Tibial nerve (tissue), 4 donors: ENCODE measurements at regions not wholly inside any gene's neighbourhood (a gene's known extent, or its start where the extent isn't known, plus 50 kb on each side); places are given as distances from the start of the nearest gene placed in this dataset.
"Not testable (repeated sequence)": the region's sequence is repeated elsewhere in the genome, so short reads cannot be mapped to it uniquely, and the experiment has no call there.

Source experiments
- DNase-seq, 2 donors: peaks; one replicate each; pipeline ENCODE4 v3.0.0-alpha.2; 2019; ENCODE audit warnings: low spot score in 2 of 2
- H3K27ac ChIP-seq, 4 donors: fragments of 200-600 bp; sonication (generic) in 3 of 4; one replicate each; pipeline ENCODE4 v1.5.1; 2017 to 2019; ENCODE audit warnings: mild to moderate bottlenecking in 1 of 4
- H3K27me3 ChIP-seq, 2 donors: fragments of 200-600 bp; sonication (generic) in 1 of 2; one replicate each; pipeline versions ENCODE4 v1.5.1 to v1.6.0; 2017 to 2019
- H3K36me3 ChIP-seq, 3 donors: fragments of 200-600 bp; sonication (generic); one replicate each; pipeline ENCODE4 v1.5.1; 2018 to 2019
- H3K4me1 ChIP-seq, 4 donors: fragments of 200-600 bp; sonication (generic) in 3 of 4; one replicate each; pipeline ENCODE4 v1.5.1; 2017 to 2019
- H3K4me3 ChIP-seq, 4 donors: fragments of 200-600 bp; sonication (generic) in 3 of 4; one replicate each; pipeline ENCODE4 v1.5.1; 2017 to 2019; ENCODE audit warnings: mild to moderate bottlenecking in 1 of 4, moderate library complexity in 1 of 4
- H3K9me3 ChIP-seq, 4 donors: fragments of 200-600 bp; sonication (generic) in 3 of 4; one replicate each; pipeline ENCODE4 v1.5.1; 2017 to 2019
- EP300 ChIP-seq, 2 donors: sonication (generic); formaldehyde crosslinking; IDR thresholded peaks; one replicate each; pipeline ENCODE4 v1.6.1; 2017; ENCODE audit warnings: antibody characterized with exemption in 2 of 2, mild to moderate bottlenecking in 1 of 2
- POLR2A ChIP-seq, 2 donors: fragments of 450-650 bp; IDR thresholded peaks; one replicate each; pipeline ENCODE4 v1.6.1; 2017; ENCODE audit warnings: antibody characterized with exemption in 2 of 2, mild to moderate bottlenecking in 2 of 2, moderate library complexity in 2 of 2
- WGBS, 2 donors: methylation state at CpG; one replicate each; pipeline ENCODE4 v1.1.5; 2018; 5-methylcytosine and 5-hydroxymethylcytosine counted together
- TF ChIP-seq, protein P1 (sequence below), 5 experiments: fragments of 200-600 bp in 3 of 5; fragments of 450-650 bp in 2 of 5; sonication (generic) in 3 of 5; IDR thresholded peaks; one replicate each; pipeline ENCODE4 v1.5.1; 2016 to 2019; ENCODE audit warnings: antibody characterized with exemption in 5 of 5, mild to moderate bottlenecking in 3 of 5, moderate library complexity in 2 of 5

- TF ChIP-seq, protein P1, sequence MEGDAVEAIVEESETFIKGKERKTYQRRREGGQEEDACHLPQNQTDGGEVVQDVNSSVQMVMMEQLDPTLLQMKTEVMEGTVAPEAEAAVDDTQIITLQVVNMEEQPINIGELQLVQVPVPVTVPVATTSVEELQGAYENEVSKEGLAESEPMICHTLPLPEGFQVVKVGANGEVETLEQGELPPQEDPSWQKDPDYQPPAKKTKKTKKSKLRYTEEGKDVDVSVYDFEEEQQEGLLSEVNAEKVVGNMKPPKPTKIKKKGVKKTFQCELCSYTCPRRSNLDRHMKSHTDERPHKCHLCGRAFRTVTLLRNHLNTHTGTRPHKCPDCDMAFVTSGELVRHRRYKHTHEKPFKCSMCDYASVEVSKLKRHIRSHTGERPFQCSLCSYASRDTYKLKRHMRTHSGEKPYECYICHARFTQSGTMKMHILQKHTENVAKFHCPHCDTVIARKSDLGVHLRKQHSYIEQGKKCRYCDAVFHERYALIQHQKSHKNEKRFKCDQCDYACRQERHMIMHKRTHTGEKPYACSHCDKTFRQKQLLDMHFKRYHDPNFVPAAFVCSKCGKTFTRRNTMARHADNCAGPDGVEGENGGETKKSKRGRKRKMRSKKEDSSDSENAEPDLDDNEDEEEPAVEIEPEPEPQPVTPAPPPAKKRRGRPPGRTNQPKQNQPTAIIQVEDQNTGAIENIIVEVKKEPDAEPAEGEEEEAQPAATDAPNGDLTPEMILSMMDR (IDR thresholded peaks at IDR 0.05): no peak
- no peak for TF ChIP-seq POLR2A (IDR thresholded peaks at IDR 0.05)
- no peak for TF ChIP-seq EP300 (IDR thresholded peaks at IDR 0.05)
- Histone ChIP-seq H3K27ac (no peak overlapping the region), H3K4me1 (no peaks in the 10 kb centered on the region), H3K27me3 (no peaks in the 10 kb centered on the region), H3K4me3 (no peak overlapping the region), H3K9me3 (no peaks in the 10 kb centered on the region), H3K36me3 (no peaks in the 10 kb centered on the region)
- no peak for DNase-seq
- 75 to 91% methylated on average over 2 of the region's 2 CpGs for WGBS, 2 donors
Measured at GRCh38 chr7:136392856-136393255, 415.7 kb upstream of the MTPN start.

DNA sequence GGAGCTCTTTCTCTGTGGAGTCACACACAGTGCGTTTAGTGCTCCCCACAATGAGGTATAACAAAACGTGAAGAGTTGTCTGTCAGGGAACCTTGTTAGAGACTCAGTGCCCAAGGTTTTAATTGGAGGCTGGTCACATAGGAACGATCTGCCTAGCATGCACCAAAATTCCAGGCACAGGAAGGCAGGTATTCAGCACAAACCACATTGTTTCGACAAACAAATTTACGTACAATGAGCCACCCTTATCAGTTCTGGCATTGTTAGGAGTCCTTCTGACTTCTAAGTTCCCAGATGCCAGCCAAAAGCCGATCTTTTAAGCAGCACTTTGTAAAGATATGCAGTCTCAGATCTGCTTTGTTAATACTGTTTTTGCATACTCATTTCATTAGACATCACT, 414.2 kb upstream of the MTPN start:
- H3K27ac ChIP-seq: no peak overlapping the region
- no peak for DNase-seq
- no peaks in the 10 kb centered on the region for H3K27me3 ChIP-seq
- H3K4me3 ChIP-seq: no peak overlapping the region
- TF ChIP-seq POLR2A (IDR thresholded peaks at IDR 0.05): no peak
- no peaks in the 10 kb centered on the region for H3K9me3 ChIP-seq
- H3K4me1 ChIP-seq: no peaks in the 10 kb centered on the region
- 68 to 73% methylated on average over 6 of the region's 6 CpGs for WGBS, 2 donors
- no peaks in the 10 kb centered on the region for H3K36me3 ChIP-seq

- no peaks in the 10 kb centered on the region for H3K27me3 ChIP-seq
- no peak overlapping the region for H3K27ac ChIP-seq
- H3K4me1 ChIP-seq: no peaks in the 10 kb centered on the region
- 42 to 46% methylated on average over 3 of the region's 3 CpGs for WGBS, 2 donors
- H3K9me3 ChIP-seq: no peaks in the 10 kb centered on the region
- TF ChIP-seq POLR2A (IDR thresholded peaks at IDR 0.05) (no peak), EP300 (IDR thresholded peaks at IDR 0.05) (no peak)
- TF ChIP-seq, protein P1 (IDR thresholded peaks at IDR 0.05): no peak
- DNase-seq: no peak
- H3K4me3 ChIP-seq: no peak overlapping the region
- no peaks in the 10 kb centered on the region for H3K36me3 ChIP-seq
Measured at GRCh38 chr7:136389933-136390332, 412.8 kb upstream of the MTPN start.

DNA sequence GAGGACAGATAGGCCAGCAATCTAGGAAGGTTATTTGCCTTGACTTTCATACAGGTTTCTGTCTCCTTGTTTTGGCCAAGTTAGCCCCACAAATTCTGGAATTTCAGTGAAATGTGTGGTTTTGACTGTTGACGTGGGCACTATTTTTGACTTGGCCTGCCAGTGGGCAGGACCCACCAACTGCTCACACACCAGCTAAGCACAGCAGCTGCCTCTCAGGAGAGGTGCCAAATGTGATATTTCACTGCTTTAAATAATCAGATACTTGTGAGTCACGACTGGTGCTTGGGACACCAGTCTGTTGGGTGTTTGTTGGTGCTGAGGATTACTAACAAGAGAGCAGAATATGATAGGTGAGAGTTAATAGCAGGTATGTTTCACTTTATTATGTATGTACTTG, 409.7 kb upstream of the MTPN start:
- TF ChIP-seq POLR2A (IDR thresholded peaks at IDR 0.05) (no peak), EP300 (IDR thresholded peaks at IDR 0.05) (no peak)
- TF ChIP-seq, protein P1 (IDR thresholded peaks at IDR 0.05): no peak
- Histone ChIP-seq H3K27ac (no peak overlapping the region), H3K4me3 (no peak overlapping the region), H3K36me3 (no peaks in the 10 kb centered on the region), H3K9me3 (no peaks in the 10 kb centered on the region), H3K27me3 (no peaks in the 10 kb centered on the region), H3K4me1 (no peaks in the 10 kb centered on the region)
- 77 to 83% methylated on average over 2 of the region's 2 CpGs for WGBS, 2 donors
- DNase-seq: no peak

DNA sequence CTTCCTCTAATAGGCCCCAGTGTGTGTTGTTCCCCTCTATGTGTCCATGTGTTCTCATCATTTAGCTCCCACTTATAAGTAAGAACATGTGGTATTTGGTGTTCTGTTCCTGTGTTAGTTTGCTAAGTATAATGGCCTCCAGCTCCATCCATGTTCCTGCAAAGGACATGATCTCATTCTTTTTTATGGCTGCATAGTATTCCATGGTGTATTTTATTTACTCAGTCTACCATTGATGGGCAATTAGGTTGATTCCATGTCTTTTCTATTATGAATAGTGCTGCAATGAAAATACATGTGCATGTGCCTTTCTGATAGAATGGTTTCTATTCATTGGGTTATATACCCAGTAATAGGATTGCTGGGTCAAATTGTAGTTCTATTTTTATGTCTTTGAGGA, 394.2 kb upstream of the MTPN start:
- H3K4me1 ChIP-seq, H3K27me3 ChIP-seq, DNase-seq, H3K27ac ChIP-seq, H3K4me3 ChIP-seq, H3K36me3 ChIP-seq, H3K9me3 ChIP-seq: not testable (repeated sequence)

DNA sequence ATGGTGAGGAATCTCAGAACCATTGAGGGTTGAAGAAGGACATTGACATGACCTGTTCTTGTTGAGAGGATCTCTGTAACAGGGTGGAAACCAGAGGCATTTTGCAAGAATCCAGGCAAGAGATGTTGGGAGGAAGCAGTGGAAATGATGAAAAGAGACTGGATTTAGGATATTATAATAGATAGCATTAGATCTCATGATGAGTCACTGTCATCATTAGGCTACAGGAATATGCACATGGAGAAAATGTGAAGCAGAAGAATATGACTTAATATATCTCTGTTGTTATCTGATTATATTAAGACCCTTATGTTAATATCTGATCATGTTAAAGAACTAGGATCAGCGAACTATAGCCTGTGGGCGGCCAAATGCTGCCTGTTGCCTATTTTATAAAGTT, 393.0 kb upstream of the MTPN start:
- H3K4me1 ChIP-seq: no peaks in the 10 kb centered on the region
- TF ChIP-seq POLR2A (IDR thresholded peaks at IDR 0.05) (no peak), EP300 (IDR thresholded peaks at IDR 0.05) (no peak)
- TF ChIP-seq, protein P1 (IDR thresholded peaks at IDR 0.05): no peak
- no peaks in the 10 kb centered on the region for H3K27me3 ChIP-seq
- H3K36me3 ChIP-seq: no peaks in the 10 kb centered on the region
- no peak for DNase-seq
- WGBS, 2 donors: 89 to 93% methylated on average over 2 of the region's 2 CpGs
- no peak overlapping the region for H3K27ac ChIP-seq
- H3K9me3 ChIP-seq: no peaks in the 10 kb centered on the region
- no peak overlapping the region for H3K4me3 ChIP-seq
